Activated CD8-positive, alpha-beta T cell treated with anti-CD3 and anti-CD28 coated beads for 36 hours (primary cell): ENCODE measurements at regions not wholly inside any gene's neighbourhood (a gene's known extent, or its start where the extent isn't known, plus 50 kb on each side); places are given as distances from the start of the nearest gene placed in this dataset.

Source experiments
- ATAC-seq: fragments of 200-7000 bp; cut with Tn5 transposase; one replicate; pipeline ENCODE4 v1.10.0; 2021; ENCODE audit warnings: mild to moderate bottlenecking, moderate library complexity
- CTCF ChIA-PET: fragments of 350-600 bp; sonication (Branson Sonifier 250); formaldehyde crosslinking; loops from one replicate; lab custom pipeline; 2021; ENCODE audit warnings: antibody characterized with exemption; lab: Charles Lee
- POLR2A ChIA-PET: fragments of 350-600 bp; sonication (Branson Sonifier 250); formaldehyde crosslinking; loops from one replicate; lab custom pipeline; 2021; ENCODE audit warnings: antibody characterized with exemption; lab: Charles Lee
- DNase-seq: peaks from one replicate; pipeline ENCODE4 v3.0.0-alpha.2; 2020
- H3K27ac Mint-ChIP-seq: one replicate; pipeline ENCODE4 v1.8.0; 2021; ENCODE audit warnings: mild to moderate bottlenecking, mixed read lengths
- H3K27me3 Mint-ChIP-seq: one replicate; pipeline ENCODE4 v1.8.0; 2021; ENCODE audit warnings: mixed read lengths
- H3K36me3 Mint-ChIP-seq: one replicate; pipeline ENCODE4 v1.8.0; 2021; ENCODE audit warnings: low read depth, mixed read lengths
- H3K4me1 Mint-ChIP-seq: one replicate; pipeline ENCODE4 v1.8.0; 2021; ENCODE audit warnings: low read depth, mixed read lengths
- H3K4me3 Mint-ChIP-seq: one replicate; pipeline ENCODE4 v1.8.0; 2021; ENCODE audit warnings: mild to moderate bottlenecking, moderate library complexity, mixed read lengths
- H3K9me3 Mint-ChIP-seq: one replicate; pipeline ENCODE4 v1.8.0; 2021; ENCODE audit warnings: mixed read lengths
- intact Hi-C: fragments of 100-400 bp; cut with micrococcal nuclease; formaldehyde crosslinking; loops from one replicate; pipeline ENCODE4 v1.10.0; 2022
- TF ChIP-seq, protein P1 (sequence below): fragments of 200-600 bp; IDR thresholded peaks from one replicate; pipeline ENCODE4 v1.8.0; 2022; ENCODE audit warnings: antibody characterized with exemption, mild to moderate bottlenecking

DNA sequence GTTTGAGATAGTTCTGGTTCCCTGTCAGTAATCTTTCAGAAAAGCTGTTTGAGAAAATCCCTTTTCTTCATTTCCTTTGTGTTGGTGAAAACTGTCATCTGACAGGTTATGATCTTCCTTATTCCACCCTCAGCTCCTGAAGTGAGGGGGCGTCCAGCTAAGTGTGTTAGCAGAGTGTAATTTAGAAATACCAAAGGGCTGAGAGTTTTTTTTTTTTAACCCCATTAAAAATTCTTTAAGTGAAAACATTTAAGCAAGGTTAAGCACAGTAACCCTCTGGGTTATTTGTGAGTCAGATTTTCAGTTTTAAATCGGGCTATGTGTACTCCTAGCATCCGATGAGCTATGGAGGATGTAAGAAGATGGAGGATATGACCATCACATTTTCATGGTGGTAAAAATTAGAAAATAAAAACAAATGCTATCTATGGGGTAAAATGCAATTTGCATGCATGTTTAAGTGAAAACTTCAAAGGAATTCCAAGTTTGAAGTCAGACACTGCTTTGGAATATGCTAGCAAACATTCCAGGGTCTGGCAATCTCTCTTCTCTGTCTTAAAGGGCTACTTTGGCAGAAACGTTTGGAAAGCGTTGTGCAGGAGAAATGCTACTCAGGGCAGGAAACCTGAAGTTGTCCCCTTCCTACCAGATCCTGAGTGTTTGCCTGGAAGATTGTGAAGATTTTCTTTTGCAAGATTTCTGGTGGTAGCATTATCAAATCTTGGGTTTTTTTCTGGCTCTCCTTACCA is 197.0 kb upstream of the PRICKLE1 start:
- Mint-ChIP-seq H3K27me3 (no peaks in the 10 kb centered on the region), H3K27ac (no peak overlapping the region), H3K4me1 (no peaks in the 10 kb centered on the region), H3K36me3 (no peaks in the 10 kb centered on the region), H3K4me3 (no peak overlapping the region), H3K9me3 (peaks cover 1% of the 10 kb centered on the region)
- TF ChIP-seq, protein P1, sequence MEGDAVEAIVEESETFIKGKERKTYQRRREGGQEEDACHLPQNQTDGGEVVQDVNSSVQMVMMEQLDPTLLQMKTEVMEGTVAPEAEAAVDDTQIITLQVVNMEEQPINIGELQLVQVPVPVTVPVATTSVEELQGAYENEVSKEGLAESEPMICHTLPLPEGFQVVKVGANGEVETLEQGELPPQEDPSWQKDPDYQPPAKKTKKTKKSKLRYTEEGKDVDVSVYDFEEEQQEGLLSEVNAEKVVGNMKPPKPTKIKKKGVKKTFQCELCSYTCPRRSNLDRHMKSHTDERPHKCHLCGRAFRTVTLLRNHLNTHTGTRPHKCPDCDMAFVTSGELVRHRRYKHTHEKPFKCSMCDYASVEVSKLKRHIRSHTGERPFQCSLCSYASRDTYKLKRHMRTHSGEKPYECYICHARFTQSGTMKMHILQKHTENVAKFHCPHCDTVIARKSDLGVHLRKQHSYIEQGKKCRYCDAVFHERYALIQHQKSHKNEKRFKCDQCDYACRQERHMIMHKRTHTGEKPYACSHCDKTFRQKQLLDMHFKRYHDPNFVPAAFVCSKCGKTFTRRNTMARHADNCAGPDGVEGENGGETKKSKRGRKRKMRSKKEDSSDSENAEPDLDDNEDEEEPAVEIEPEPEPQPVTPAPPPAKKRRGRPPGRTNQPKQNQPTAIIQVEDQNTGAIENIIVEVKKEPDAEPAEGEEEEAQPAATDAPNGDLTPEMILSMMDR, result no peak
- CTCF ChIA-PET, result no interaction called here
- no peak for DNase-seq
- no peak for ATAC-seq
- POLR2A ChIA-PET, result no interaction called here
- intact Hi-C loops, result no loop called here

DNA sequence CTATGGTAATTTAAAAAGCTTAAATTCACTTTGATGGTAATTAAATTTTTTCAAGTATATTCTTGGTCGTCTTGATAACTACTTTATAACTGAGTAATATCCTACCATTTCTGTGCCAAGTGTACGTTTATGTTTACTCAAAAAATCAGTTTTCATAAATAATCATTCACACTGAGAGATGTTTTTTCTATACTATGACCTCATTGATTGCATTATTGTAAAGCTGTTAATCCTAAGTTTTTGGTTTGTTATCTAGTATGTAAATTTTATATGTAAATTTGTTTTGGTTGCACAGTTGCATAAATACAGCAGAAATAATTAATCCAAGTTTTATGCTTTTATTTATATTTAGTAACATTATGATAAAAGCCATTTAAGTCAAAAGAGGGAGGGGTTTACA is 196.4 kb upstream of the PRICKLE1 start:
- H3K27ac Mint-ChIP-seq, result no peak overlapping the region
- ChIA-PET POLR2A (no interaction called here), CTCF (no interaction called here)
- no peak overlapping the region for H3K4me3 Mint-ChIP-seq
- no peaks in the 10 kb centered on the region for H3K4me1 Mint-ChIP-seq
- TF ChIP-seq, protein P1, result no peak
- H3K36me3 Mint-ChIP-seq, result no peaks in the 10 kb centered on the region
- DNase-seq, result no peak
- H3K27me3 Mint-ChIP-seq, result no peaks in the 10 kb centered on the region
- intact Hi-C loops, result no loop called here
- peaks cover 1% of the 10 kb centered on the region for H3K9me3 Mint-ChIP-seq
- no peak for ATAC-seq

DNA sequence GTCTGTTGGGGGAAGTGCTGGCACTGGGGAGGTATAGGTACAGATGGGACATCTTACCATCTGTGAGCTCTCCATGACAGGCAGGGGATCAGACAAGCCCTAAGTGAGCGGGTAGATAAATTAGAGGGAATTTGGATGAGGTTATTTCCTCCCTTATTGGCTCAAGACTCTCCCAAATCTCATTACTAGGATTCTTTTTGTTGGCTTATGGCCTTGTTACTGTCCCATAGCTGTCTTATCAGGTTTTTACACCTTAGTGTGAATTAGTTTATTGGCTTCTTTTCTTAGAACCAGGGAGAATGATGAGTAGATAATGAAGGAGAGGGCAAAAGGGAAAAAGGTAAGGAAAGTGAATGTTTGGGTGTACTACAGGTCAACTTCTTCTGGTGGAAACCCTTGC is 191.1 kb upstream of the PRICKLE1 start:
- Mint-ChIP-seq H3K27ac (no peak overlapping the region), H3K9me3 (no peaks in the 10 kb centered on the region), H3K4me3 (no peak overlapping the region), H3K27me3 (no peaks in the 10 kb centered on the region), H3K4me1 (no peaks in the 10 kb centered on the region), H3K36me3 (no peaks in the 10 kb centered on the region)
- ATAC-seq (no peak), DNase-seq (no peak)
- POLR2A ChIA-PET, result no interaction called here
- TF ChIP-seq, protein P1, result no peak
- CTCF ChIA-PET, result no interaction called here
- intact Hi-C loops, result no loop called here

DNA sequence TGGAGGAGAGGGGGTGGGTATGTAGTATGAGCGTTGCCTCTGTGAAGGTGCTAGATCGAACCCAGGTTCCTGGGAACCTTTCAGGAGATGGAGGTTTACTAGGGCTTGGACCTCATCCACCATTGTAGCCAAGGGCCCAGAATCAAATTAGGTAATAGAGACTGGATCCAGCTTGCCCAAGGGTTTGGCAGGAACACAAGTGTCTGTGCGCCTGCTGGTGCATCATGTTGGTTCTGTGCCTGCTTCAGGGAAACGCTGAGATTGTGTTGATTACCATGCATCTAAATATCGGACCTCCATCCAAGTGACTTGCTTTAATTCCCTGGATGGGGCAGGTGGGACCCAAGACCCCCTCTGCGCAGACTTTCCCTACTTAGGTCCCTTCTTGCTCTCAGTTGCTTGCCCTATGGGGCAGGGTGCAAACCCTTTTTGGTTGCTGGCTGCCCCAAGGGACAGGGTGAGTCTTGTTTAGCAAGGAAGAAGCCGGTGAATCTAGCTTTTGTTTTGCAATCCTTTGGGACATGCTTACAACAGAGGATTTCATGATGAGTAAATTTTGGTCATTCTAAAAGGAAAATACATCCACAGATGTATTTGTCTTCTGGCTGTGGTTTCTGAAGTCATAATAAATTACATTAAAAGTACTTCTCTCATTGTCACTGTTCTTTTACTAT is 189.8 kb upstream of the PRICKLE1 start:
- Mint-ChIP-seq H3K36me3 (no peaks in the 10 kb centered on the region), H3K9me3 (no peaks in the 10 kb centered on the region)
- CTCF ChIA-PET, result no interaction called here

DNA sequence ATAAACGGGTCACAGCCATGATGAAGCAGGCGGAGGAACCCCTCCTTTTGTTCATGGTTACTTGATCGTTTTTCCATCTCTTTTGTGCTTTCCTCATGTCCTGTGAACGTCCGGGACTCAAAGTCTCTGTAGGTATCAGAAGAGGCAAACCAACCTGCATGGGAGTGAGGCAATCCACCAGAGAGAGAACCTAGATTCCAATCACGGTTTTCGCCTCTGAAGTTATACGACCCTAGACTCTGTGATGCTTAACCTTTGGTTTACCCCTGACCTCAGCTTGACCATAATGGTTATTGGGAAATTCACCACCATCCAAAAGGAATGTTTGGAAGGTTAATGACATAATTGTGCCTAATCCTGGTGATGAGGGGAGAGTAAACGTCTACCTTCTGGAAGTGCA is 186.8 kb upstream of the PRICKLE1 start:
- H3K27me3 Mint-ChIP-seq, result no peaks in the 10 kb centered on the region
- TF ChIP-seq, protein P1, result no peak
- no peak overlapping the region for H3K4me3 Mint-ChIP-seq
- no peaks in the 10 kb centered on the region for H3K4me1 Mint-ChIP-seq
- no peak for ATAC-seq
- H3K9me3 Mint-ChIP-seq, result peaks cover 7% of the 10 kb centered on the region
- no peak for DNase-seq
- intact Hi-C loops, result no loop called here
- no peak overlapping the region for H3K27ac Mint-ChIP-seq
- no peaks in the 10 kb centered on the region for H3K36me3 Mint-ChIP-seq
- ChIA-PET CTCF (no interaction called here), POLR2A (no interaction called here)

More for the DNA sequence above, 189.8 kb upstream of the PRICKLE1 start:
- TF ChIP-seq, protein P1, result no peak
- intact Hi-C loops, result no loop called here
- Mint-ChIP-seq H3K27ac (no peak overlapping the region), H3K4me3 (no peak overlapping the region), H3K27me3 (no peaks in the 10 kb centered on the region), H3K4me1 (no peaks in the 10 kb centered on the region)
- ATAC-seq, result no peak
- DNase-seq, result no peak
- POLR2A ChIA-PET, result interaction anchor here (0.7 kb wide), 1 partner anchor 189 kb away, joined by 4 read pairs; no protein-coding TSS in a partner anchor
